Stomach (tissue), 4 donors: ENCODE measurements at regions not wholly inside any gene's neighbourhood (a gene's known extent, or its start where the extent isn't known, plus 50 kb on each side); places are given as distances from the start of the nearest gene placed in this dataset.

Experiments used
- CTCF ChIP-seq, 7 experiments: fragments of 450-650 bp in 4 of 7; fragments of 200-600 bp in 3 of 7; sonication (generic) in 3 of 7; IDR thresholded peaks; one replicate each; pipeline ENCODE4 v1.5.1; 2016 to 2019; ENCODE audit warnings: antibody characterized with exemption in 7 of 7, control low read depth in 2 of 7, mild to moderate bottlenecking in 1 of 7
- POLR2AphosphoS5 ChIP-seq, 3 donors: sonication (generic); formaldehyde crosslinking; IDR thresholded peaks; one replicate each; pipeline ENCODE4 v1.6.1; 2016; ENCODE audit warnings: antibody characterized with exemption in 3 of 3

GRCh38 chr13:78976696-78977095 lies 317.7 kb upstream of the OBI1 start:
- no peak for TF ChIP-seq POLR2AphosphoS5 (IDR thresholded peaks at IDR 0.05)
- no peak for TF ChIP-seq CTCF (IDR thresholded peaks at IDR 0.05)
